SHP77 treated with DMSO at 0.1 percent for 48 hours (cell line): ENCODE measurements at regions not wholly inside any gene's neighbourhood (a gene's known extent, or its start where the extent isn't known, plus 50 kb on each side); places are given as distances from the start of the nearest gene placed in this dataset.
"Not testable (repeated sequence)": the region's sequence is repeated elsewhere in the genome, so short reads cannot be mapped to it uniquely, and the experiment has no call there.

Experiments used
- DNase-seq: peaks from one replicate; lab custom pipeline; 2025; lab: John Stamatoyannopoulos, UW

DNA sequence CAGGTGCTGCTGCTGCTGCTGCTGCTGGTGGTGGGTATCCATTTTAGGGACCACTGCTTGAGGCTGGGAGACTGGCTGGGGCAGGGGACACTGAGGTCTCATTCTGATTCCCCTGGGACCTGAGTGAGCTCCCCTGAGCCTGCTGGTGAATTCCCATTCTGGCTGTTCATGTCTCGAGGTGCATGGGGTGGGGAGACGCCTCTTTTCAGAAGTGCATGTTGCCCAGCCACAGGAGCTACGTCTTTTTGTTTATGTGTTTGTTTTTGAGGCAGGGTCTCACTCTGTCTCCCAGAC is 133.4 kb downstream of the RHOU start:
- DNase-seq: no peak

- DNase-seq: no peak
Measured at GRCh38 chr1:228869312-228869824, 134.1 kb downstream of the RHOU start.

DNA sequence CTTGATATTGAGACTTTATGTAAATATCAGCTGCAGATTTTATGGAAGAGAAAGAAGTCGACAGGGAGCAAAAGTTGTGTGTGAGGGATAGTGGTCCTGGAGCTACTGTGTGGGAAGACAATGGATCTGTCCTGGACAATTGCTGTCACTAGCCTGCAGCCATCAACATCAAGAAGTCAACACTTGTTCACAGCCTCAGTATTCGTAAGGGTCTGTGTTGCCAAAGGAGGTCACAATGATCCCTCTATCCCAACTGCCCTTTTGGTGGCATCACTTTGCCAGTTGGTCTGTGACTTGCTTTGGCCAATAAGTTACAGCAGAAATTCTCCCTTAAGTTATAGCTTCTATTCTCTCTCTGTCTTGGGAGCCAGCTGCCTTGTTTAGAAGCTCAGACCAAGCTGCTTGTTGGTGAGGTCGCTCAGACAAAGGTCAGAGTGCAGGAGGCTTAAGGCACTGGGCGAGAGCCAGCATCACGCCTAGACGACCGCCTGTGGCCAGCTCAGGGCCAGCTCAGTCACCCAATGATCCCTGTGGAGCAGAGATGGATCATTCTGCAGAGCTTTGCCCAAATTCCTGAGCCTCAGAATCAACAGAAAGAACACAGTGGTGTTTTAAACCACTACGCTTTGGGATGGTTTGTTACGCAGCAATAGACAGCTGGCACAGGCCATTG is 134.9 kb downstream of the RHOU start:
- DNase-seq: no peak

DNA sequence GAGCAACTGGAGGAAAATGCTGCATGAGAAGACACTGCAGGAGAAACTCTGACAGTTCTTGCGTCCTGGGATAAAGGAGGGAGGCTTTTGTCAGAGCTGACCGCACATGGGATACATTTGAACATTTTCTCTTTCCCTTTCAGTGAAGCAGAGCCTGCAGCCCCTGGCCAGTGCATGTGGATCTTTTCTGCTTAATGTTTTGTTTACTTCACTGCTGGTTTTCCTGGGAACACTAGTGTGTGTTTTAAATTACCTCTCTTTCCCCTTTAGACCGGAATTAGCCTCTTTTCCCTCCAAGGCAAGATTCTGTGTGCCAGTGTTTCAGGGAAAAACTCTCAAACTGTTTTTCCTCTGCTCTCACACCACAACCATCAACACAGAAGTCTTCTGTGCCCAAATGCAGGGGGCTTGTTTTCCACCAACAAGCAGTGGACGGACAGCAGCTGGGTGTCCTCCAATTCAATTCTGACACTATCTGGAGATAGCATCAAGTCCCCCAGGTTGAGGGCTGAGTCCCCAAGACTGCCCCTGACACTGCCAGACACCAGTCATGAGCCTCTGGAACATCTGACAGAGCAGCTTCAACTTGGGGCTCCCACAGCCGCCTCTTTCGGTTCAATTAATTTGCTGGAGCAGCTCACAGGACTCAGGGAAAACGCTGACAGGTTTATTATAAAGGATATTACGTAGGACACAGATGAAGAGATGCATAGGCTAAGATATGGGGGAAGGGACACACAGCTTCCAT is 136.2 kb downstream of the RHOU start:
- DNase-seq: no peak

DNA sequence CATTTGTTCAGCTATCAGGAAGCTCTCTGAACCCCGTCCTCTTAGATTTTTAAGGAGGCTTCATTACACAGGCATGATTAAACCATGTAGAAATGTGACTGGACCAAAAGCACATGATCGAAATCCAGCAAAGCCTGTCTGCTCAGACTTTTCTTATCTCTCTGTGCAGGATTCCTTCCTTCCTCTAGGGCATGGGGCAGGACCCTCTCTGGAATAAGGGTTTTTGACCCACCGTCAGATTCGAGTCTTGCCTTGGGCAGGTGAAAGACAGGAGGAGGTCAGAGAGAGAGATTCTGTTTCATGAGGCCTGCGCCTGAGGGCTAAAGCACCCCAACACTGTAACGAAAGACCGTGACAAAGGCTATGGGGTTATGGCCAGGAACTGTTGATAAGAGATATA is 136.8 kb downstream of the RHOU start:
- no peak for DNase-seq

GRCh38 chr1:228873709-228874108 is 138.4 kb downstream of the RHOU start:
- DNase-seq: no peak

DNA sequence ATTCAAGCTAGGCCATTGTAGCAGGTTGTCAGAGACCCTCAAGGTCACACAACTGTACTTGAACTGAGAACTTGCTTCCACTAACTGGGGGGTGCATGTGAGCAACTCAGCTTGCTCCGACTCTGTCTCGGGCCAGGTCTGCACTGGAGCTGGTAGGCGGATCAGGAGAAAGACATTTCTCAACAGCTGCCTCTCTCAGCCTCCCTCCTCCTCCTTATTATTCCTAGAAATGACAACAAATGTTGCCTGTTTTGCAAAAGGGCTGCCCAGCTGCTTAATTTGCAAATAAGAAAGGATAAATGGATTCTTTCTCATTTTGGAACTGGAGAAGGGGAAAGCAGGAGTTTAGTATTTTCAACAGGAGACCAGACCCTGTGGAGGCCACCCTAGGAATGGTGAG is 140.5 kb downstream of the RHOU start:
- DNase-seq: no peak

DNA sequence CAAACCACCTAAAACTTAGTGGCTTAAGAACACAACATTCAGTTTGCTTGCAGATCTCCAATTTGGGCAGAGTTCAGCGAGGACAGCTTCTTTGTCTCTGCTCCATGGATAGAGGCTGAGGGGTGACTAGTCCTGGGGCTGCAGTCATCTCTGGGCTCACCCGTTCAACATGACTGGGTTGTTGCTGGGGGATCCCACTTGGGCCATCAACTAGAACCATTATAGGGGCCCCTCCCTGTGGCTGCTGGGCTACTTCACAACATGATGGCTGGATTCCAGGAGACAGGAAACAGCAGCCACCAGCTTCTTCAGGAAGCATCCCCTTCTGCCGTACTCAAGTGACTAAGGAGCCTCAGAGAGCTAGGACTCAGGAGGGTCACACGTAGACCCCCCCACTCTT is 140.9 kb downstream of the RHOU start:
- no peak for DNase-seq

DNA sequence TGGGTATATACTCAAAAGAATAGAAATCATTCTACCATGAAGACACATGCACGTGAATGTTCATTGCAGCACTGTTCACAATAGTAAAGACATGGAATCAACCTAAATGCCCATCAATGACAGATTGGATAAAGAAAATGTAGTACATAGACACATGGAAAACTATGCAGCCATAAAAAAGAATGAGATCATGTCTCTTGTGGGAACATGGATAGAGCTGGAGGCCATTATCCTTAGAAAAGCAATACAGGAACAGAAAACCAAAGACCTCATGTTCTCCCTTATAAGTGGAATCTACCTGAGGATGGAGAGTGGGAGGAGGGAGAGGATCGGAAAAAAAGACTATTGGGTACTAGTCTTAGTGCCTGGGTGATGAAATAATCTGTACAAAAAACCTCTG is 143.9 kb downstream of the RHOU start:
- no peak for DNase-seq

GRCh38 chr1:228882041-228882770 is 146.9 kb downstream of the RHOU start:
- DNase-seq: no peak

- no peak for DNase-seq
Measured at GRCh38 chr1:228882771-228883450, 147.6 kb downstream of the RHOU start.

- DNase-seq: no peak
Measured at GRCh38 chr1:228883535-228883934, 148.3 kb downstream of the RHOU start.

- DNase-seq: no peak
Measured at GRCh38 chr1:228884196-228884595, 148.9 kb downstream of the RHOU start.

DNA sequence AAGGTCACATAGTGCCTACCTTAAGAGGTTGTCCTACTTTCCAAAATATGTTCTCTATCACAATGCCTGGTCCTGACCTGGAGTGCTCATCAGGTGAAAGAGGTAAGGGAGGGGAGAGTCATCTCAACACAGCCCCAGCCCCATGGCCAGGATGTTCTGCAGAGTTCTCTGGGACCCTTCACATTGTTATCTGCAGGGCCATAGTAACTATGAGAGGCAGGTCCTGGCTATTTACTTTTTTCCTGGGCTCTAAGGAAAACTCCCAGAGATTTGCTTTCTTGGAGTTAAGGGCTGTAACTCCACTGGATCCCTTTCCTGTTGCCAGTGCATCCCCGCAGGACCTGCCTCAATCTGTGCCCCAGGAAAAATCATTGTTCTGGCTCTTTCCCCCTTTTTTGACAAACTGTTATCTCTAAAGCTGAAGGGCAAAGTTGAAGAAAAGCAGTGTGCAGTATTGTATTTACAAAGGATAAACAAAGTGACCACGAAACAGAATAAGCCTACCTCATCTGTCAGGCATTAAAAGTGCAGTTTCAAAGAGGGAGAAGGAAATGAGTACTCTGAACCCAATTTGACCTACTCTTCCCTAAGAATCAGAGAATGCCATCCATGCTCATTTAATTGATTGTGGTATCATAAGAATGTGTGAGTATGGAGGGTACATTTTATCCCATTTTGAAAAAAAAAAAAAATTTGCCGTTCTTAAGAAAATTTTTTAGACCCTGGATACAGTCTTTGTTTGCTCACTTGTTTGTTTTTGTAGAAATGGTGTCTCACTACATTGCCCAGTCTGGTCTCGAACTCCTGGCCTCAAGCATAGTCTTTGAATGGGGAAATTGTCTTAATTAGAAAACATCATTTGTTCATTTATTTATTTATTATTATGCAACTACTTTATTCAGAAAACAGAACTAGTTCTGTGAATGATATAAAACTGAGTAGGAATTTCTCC is 149.6 kb downstream of the RHOU start:
- DNase-seq: no peak

DNA sequence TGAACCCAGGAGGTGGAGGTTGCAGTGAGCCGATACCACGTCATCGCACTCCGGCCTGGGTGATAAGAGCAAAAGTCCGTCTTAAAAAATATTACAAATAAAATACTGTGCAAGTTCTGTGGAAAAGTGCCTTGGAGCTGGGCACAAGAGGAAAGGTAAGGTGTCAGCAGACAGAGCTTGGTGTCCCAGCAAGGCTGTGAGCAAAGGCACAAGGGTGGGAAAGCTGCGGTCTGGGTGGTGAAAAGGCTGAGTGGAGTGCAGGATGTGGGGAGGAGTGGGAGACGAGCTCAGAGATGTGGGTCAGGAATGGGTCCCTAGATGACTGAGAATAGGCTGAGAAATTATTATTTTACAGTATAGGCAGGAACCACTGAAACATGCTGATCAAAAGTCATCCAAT is 150.6 kb downstream of the RHOU start:
- DNase-seq: no peak

DNA sequence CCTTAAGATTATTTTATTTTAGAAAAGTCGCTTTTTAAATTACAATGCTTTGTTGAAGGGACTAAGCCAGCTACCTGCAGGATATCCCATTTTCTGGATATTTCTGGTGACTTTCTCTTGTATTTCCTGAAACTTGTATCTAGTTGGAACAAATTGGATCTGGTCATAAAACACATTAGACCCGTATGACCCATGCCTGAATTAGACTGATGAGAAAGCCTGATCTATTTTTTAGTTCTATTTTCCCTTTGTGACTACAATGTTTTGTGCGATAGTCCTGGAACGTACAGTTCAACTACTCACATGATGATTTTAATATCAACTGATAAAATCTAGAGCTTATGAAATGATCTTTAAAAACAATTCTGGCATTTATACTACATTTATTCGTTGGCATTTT is 151.8 kb downstream of the RHOU start:
- DNase-seq: no peak

DNA sequence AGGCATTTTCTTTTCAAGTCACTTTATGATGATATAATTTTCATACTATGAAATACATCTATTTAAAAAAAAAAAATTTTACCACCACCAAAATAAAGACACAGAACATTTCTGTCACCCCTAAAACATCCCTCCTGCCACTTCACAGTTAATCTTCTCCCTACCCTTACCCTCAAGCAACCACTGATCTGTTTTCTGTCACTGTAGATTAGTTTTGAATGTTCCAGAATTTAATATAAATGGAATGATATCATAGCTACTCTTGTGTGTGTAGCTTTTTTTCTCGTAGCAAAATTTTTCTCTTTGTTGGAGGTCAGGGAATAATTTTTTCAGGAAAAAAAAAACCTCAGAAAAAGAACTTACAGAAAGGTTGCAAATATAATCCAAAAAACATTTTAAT is 152.7 kb downstream of the RHOU start:
- no peak for DNase-seq

DNA sequence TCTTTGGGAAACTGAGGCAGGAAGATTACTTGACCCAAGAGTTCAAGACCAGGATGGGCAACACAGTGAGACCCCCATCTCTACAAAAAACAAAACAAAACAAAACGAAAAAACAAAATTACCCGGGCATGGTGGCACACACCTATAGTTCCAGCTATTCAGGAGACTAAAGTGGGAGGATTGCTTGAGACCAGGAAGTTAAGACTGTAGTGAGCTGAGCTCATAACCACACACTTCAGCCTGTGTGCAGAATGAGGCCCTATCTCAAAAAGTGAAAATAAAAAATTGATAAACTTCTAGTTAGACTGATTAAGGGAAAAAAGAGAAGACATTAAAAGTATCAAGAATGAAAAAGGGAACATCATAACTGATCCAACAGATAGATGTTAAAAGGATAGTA is 154.0 kb downstream of the RHOU start:
- DNase-seq: no peak

- DNase-seq: no peak
Measured at GRCh38 chr1:228891272-228892034, 156.2 kb downstream of the RHOU start.

DNA sequence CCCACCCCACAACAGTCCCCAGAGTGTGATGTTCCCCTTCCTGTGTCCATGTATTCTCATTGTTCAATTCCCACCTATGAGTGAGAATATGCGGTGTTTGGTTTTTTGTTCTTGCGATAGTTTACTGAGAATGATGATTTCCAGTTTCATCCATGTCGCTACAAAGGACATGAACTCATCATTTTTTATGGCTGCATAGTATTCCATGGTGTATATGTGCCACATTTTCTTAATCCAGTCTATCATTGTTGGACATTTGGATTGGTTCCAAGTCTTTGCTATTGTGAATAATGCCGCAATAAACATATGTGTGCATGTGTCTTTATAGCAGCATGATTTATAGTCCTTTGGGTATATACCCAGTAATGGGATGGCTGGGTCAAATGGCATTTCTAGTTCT is 156.9 kb downstream of the RHOU start:
- DNase-seq: not testable (repeated sequence)
